ENCODE measurements at regions not wholly inside any gene's neighbourhood (a gene's known extent, or its start where the extent isn't known, plus 50 kb on each side); places are given as distances from the start of the nearest gene placed in this dataset.
"Not testable (repeated sequence)": the region's sequence is repeated elsewhere in the genome, so short reads cannot be mapped to it uniquely, and the experiment has no call there.

DNA sequence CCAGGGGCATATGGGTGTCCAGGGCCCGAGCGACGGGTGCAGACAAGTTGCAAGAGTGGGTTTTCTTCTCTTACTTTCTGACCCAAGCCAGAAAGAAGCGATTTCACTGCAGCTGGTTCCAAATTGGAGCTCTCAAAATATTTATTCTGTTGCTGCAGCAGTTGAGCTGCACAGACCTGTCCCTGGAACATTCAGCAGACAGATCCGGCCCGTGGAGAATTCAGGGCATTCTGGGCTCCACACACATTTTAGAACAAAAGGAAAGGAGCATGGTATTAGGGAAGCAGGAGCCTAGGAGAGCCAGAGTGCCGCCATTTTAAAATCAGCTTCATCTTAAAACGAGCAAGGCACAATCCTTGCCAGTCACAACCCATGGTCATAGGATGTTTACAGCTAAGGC lies 135.3 kb upstream of the TPM1 start:
- H3K9me3 Mint-ChIP-seq (ENCODE audit: low read depth): no peaks in the 10 kb centered on the region
- no peak overlapping the region for H3K27ac Mint-ChIP-seq
- no peak overlapping the region for H3K4me3 Mint-ChIP-seq
- no peaks in the 10 kb centered on the region for H3K4me1 Mint-ChIP-seq (ENCODE audit: low read depth)
- H3K27me3 Mint-ChIP-seq: peaks cover 5% of the 10 kb centered on the region
- no peaks in the 10 kb centered on the region for H3K36me3 Mint-ChIP-seq

GRCh38 chr15:62908341-62908740 lies 134.2 kb upstream of the TPM1 start:
- not testable (repeated sequence) for H3K4me1 Mint-ChIP-seq (ENCODE audit: low read depth); H3K27ac Mint-ChIP-seq; H3K4me3 Mint-ChIP-seq; H3K27me3 Mint-ChIP-seq; H3K9me3 Mint-ChIP-seq (ENCODE audit: low read depth); H3K36me3 Mint-ChIP-seq

DNA sequence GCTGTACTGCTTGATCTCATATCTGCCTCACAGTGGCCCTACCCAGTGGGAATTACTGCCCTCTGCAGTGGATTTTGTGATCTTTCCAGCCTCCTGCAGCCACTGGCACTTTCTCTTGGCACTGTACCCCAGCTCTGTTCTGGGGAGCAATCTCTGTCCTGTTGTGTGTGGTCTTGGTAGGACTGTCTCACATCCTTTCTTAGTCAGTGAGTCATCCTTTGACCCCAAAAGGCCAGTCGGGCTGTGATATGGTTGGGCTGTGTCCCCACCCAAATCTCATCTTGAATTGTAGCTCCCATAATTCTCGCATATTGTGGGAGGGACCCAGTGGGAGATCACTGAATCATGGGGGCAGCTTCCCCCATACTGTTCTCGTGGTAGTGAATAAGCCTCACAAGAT lies 133.3 kb upstream of the TPM1 start:
- no peaks in the 10 kb centered on the region for H3K9me3 Mint-ChIP-seq (ENCODE audit: low read depth)
- H3K4me3 Mint-ChIP-seq: no peak overlapping the region
- H3K36me3 Mint-ChIP-seq: no peaks in the 10 kb centered on the region
- no peaks in the 10 kb centered on the region for H3K4me1 Mint-ChIP-seq (ENCODE audit: low read depth)
- H3K27ac Mint-ChIP-seq: no peak overlapping the region
- H3K27me3 Mint-ChIP-seq: peaks cover 2% of the 10 kb centered on the region

GRCh38 chr15:62912282-62912681 lies 130.3 kb upstream of the TPM1 start:
- no peaks in the 10 kb centered on the region for H3K36me3 Mint-ChIP-seq
- H3K27me3 Mint-ChIP-seq: peaks cover 9% of the 10 kb centered on the region
- H3K4me1 Mint-ChIP-seq (ENCODE audit: low read depth): no peaks in the 10 kb centered on the region

DNA sequence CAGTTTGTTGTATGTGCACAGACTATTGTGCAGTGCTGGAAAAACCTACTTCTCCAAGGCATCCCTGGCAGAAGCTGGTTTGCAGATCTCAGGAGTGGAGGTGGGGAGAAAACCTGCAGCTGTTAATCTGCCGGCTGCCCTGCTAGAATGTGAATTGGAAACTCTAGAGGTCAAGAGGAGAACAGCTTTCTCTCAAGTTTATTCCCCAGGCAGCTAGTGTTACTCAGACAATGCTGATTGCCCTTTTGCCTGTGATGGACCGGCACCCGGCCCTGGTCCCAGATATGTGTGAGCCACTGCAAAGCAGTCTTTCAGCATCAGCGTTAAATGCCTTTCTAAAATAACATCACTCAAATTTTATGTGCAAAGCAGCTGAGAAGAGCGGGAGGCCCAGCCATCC lies 129.7 kb upstream of the TPM1 start:
- H3K4me3 Mint-ChIP-seq: no peak overlapping the region
- H3K36me3 Mint-ChIP-seq: no peaks in the 10 kb centered on the region
- H3K27ac Mint-ChIP-seq: no peak overlapping the region
- H3K27me3 Mint-ChIP-seq: peaks cover 13% of the 10 kb centered on the region
- H3K9me3 Mint-ChIP-seq (ENCODE audit: low read depth): no peaks in the 10 kb centered on the region
- H3K4me1 Mint-ChIP-seq (ENCODE audit: low read depth): no peaks in the 10 kb centered on the region

More at GRCh38 chr15:62912282-62912681, 130.3 kb upstream of the TPM1 start:
- no peak overlapping the region for H3K27ac Mint-ChIP-seq
- H3K9me3 Mint-ChIP-seq (ENCODE audit: low read depth): no peaks in the 10 kb centered on the region
- no peak overlapping the region for H3K4me3 Mint-ChIP-seq

DNA sequence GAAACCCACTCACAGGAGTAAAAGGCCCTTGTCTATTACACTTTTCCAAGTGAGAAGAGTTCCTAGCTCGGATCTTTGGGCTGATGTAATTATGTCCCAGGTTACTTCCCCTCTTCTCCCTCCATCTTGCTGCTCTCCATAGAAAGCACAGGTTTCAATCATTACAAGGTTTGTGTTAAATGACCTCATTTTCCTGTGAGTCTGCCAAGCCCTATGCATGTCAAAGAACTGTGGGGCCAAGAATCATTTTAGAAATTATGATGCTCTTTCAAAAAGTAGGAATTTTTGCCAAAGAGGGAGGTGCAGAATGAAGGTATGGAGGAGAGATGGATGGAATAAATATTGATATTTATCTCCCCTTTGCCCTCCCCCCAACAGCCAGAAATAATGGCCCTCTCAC lies 129.3 kb upstream of the TPM1 start:
- no peaks in the 10 kb centered on the region for H3K9me3 Mint-ChIP-seq (ENCODE audit: low read depth)
- no peak overlapping the region for H3K4me3 Mint-ChIP-seq
- H3K36me3 Mint-ChIP-seq: no peaks in the 10 kb centered on the region
- H3K27ac Mint-ChIP-seq: no peak overlapping the region
- H3K27me3 Mint-ChIP-seq: peaks cover 14% of the 10 kb centered on the region
- no peaks in the 10 kb centered on the region for H3K4me1 Mint-ChIP-seq (ENCODE audit: low read depth)

- H3K27ac Mint-ChIP-seq: no peak overlapping the region
- H3K4me3 Mint-ChIP-seq: no peak overlapping the region
- no peaks in the 10 kb centered on the region for H3K9me3 Mint-ChIP-seq (ENCODE audit: low read depth)
- H3K36me3 Mint-ChIP-seq: no peaks in the 10 kb centered on the region
- H3K27me3 Mint-ChIP-seq: peaks cover 16% of the 10 kb centered on the region
- no peaks in the 10 kb centered on the region for H3K4me1 Mint-ChIP-seq (ENCODE audit: low read depth)
These were observed 128.0 kb upstream of the TPM1 start for GRCh38 chr15:62914461-62915079.

GRCh38 chr15:62920682-62921502 lies 121.7 kb upstream of the TPM1 start:
- no peak overlapping the region for H3K4me3 Mint-ChIP-seq
- no peak overlapping the region for H3K27ac Mint-ChIP-seq
- peaks cover 15% of the 10 kb centered on the region for H3K27me3 Mint-ChIP-seq
- no peaks in the 10 kb centered on the region for H3K9me3 Mint-ChIP-seq (ENCODE audit: low read depth)
- no peaks in the 10 kb centered on the region for H3K36me3 Mint-ChIP-seq
- H3K4me1 Mint-ChIP-seq (ENCODE audit: low read depth): no peaks in the 10 kb centered on the region

- Mint-ChIP-seq H3K27ac (no peak overlapping the region), H3K36me3 (no peaks in the 10 kb centered on the region), H3K4me1 (ENCODE audit: low read depth) (no peaks in the 10 kb centered on the region), H3K4me3 (no peak overlapping the region), H3K27me3 (peaks cover 14% of the 10 kb centered on the region), H3K9me3 (ENCODE audit: low read depth) (no peaks in the 10 kb centered on the region)
These were observed 120.0 kb upstream of the TPM1 start for GRCh38 chr15:62922514-62922913.

- no peak overlapping the region for H3K27ac Mint-ChIP-seq
- H3K4me3 Mint-ChIP-seq: no peak overlapping the region
- H3K27me3 Mint-ChIP-seq: peaks cover 12% of the 10 kb centered on the region
- H3K4me1 Mint-ChIP-seq (ENCODE audit: low read depth): no peaks in the 10 kb centered on the region
- H3K36me3 Mint-ChIP-seq: no peaks in the 10 kb centered on the region
- no peaks in the 10 kb centered on the region for H3K9me3 Mint-ChIP-seq (ENCODE audit: low read depth)
These were observed 116.7 kb upstream of the TPM1 start for GRCh38 chr15:62925875-62926274.

DNA sequence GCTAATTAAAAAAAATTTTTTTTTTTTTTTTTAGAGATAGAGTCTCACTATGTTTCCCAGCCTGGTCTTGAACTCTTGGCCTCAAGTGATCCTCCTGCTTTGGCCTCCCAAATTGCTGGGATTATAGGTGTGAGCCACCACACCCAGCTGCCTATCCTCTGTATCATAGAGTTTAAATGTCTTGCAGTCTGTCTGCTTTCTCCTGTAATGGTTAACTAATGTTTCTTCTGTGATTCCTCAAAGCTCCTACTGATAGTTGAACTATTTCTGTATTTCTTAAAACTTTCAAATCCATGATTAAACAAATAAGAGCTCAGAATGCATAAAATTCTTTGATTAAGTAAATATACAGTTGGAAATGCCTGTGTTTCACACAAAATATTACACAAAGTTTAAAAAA lies 115.4 kb upstream of the TPM1 start:
- Mint-ChIP-seq H3K4me3 (no peak overlapping the region), H3K27me3 (peaks cover 14% of the 10 kb centered on the region), H3K9me3 (ENCODE audit: low read depth) (no peaks in the 10 kb centered on the region), H3K27ac (no peak overlapping the region), H3K4me1 (ENCODE audit: low read depth) (no peaks in the 10 kb centered on the region), H3K36me3 (no peaks in the 10 kb centered on the region)

- Mint-ChIP-seq H3K27ac (no peak overlapping the region), H3K36me3 (no peaks in the 10 kb centered on the region), H3K4me1 (ENCODE audit: low read depth) (no peaks in the 10 kb centered on the region), H3K4me3 (no peak overlapping the region), H3K27me3 (peaks cover 19% of the 10 kb centered on the region), H3K9me3 (ENCODE audit: low read depth) (no peaks in the 10 kb centered on the region)
These were observed 114.7 kb upstream of the TPM1 start for GRCh38 chr15:62927836-62928235.

DNA sequence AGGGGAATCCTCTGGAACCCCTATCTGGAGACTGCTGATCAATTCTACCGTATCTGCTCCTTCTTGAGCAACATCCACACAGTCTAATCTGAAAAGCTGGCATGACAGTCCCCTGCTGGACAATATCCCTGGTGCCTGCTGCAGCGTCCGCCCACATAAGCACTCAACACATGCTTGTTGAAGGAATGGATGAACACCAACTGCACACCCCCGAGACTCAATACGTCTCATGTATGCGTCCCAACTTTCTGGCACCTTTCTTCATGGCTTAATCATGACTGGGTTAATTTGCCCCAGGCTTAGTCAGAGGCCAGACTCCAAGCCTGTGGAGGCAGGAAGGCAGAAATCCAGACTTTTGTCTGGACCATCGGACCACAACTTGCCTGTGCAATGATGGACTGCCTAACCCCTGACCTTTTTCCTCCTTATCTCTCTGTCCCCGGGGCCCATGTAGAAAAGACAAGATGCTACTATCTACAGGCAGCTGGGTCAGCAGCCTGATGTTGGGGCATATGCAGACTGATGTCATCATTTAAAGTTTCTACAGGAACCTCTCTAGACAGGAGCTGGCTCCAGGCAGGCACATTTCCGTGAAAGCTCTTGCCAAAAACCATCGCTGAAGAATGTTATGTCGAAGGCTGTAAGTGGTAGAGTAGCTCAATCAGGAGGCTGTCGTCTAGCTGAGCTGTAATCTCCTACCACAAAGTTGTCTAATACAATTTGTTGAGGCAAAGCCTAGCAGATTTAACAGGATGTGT lies 114.1 kb upstream of the TPM1 start:
- H3K4me3 Mint-ChIP-seq: no peak overlapping the region
- peaks cover 19% of the 10 kb centered on the region for H3K27me3 Mint-ChIP-seq
- no peaks in the 10 kb centered on the region for H3K4me1 Mint-ChIP-seq (ENCODE audit: low read depth)
- no peaks in the 10 kb centered on the region for H3K9me3 Mint-ChIP-seq (ENCODE audit: low read depth)
- H3K36me3 Mint-ChIP-seq: no peaks in the 10 kb centered on the region
- H3K27ac Mint-ChIP-seq: no peak overlapping the region

DNA sequence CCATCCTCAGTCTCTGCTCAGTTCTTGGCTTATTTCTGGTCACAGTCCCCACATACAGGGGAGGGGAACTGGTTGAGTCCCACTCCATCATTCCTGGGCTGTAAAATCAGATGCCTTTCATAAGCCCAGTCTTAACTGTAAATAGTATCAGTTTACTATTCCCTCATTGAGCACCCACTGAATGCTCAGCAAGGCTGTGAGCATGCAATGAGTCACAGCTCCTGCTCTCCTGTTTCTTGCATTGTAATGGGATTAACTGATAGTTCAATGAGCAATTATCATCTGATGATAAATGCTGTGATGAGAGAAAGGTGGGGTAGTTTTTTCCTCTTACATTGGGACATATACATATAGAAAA lies 113.6 kb upstream of the TPM1 start:
- H3K4me3 Mint-ChIP-seq: no peak overlapping the region
- no peaks in the 10 kb centered on the region for H3K4me1 Mint-ChIP-seq (ENCODE audit: low read depth)
- H3K9me3 Mint-ChIP-seq (ENCODE audit: low read depth): no peaks in the 10 kb centered on the region
- no peaks in the 10 kb centered on the region for H3K36me3 Mint-ChIP-seq
- H3K27ac Mint-ChIP-seq: no peak overlapping the region
- H3K27me3 Mint-ChIP-seq: peaks cover 17% of the 10 kb centered on the region

GRCh38 chr15:62931650-62932049 lies 110.9 kb upstream of the TPM1 start:
- H3K9me3 Mint-ChIP-seq (ENCODE audit: low read depth): no peaks in the 10 kb centered on the region
- no peaks in the 10 kb centered on the region for H3K4me1 Mint-ChIP-seq (ENCODE audit: low read depth)
- H3K4me3 Mint-ChIP-seq: no peak overlapping the region
- H3K36me3 Mint-ChIP-seq: no peaks in the 10 kb centered on the region
- peaks cover 22% of the 10 kb centered on the region for H3K27me3 Mint-ChIP-seq
- H3K27ac Mint-ChIP-seq: no peak overlapping the region

All from activated naive CD8-positive, alpha-beta T cell (primary cell).